ENCODE measurements at regions not wholly inside any gene's neighbourhood (a gene's known extent, or its start where the extent isn't known, plus 50 kb on each side); places are given as distances from the start of the nearest gene placed in this dataset.

DNA sequence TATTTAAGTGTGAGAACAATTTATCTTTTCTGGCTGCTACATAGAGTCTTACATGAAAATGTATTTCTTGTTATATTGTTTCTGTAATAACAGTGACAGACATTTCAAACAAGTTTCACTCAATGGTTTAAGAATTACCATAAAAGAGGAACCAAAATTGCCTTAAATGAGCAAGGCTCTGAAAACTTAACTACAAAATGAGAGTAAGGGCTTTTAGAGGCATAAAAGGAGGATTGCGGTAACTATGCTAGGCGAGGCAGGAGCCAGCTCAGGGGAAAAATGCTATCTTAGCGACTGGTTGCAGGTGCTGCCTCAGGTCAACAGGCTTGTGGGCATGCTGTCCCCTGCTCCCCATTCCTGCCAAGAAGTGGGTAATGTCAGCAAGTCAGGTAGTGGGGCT, 81.7 kb upstream of the MSI2 start:
- no peak for DNase-seq (ENCODE audit: low read depth)
- TF ChIP-seq, protein P1, sequence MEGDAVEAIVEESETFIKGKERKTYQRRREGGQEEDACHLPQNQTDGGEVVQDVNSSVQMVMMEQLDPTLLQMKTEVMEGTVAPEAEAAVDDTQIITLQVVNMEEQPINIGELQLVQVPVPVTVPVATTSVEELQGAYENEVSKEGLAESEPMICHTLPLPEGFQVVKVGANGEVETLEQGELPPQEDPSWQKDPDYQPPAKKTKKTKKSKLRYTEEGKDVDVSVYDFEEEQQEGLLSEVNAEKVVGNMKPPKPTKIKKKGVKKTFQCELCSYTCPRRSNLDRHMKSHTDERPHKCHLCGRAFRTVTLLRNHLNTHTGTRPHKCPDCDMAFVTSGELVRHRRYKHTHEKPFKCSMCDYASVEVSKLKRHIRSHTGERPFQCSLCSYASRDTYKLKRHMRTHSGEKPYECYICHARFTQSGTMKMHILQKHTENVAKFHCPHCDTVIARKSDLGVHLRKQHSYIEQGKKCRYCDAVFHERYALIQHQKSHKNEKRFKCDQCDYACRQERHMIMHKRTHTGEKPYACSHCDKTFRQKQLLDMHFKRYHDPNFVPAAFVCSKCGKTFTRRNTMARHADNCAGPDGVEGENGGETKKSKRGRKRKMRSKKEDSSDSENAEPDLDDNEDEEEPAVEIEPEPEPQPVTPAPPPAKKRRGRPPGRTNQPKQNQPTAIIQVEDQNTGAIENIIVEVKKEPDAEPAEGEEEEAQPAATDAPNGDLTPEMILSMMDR (IDR thresholded peaks at IDR 0.05; ENCODE audit: insufficient read depth, low read length, severe bottlenecking): no peak
- Histone ChIP-seq H3K4me3 (ENCODE audit: low read depth, low read length) (no peak overlapping the region), H3K36me3 (ENCODE audit: control insufficient read depth, insufficient read depth, low read length) (no peaks in the 10 kb centered on the region), H3K27me3 (ENCODE audit: control insufficient read depth, insufficient read depth, low read length) (peaks cover 3% of the 10 kb centered on the region)
- FAIRE-seq: no peak

- Histone ChIP-seq H3K27me3 (ENCODE audit: control insufficient read depth, insufficient read depth, low read length) (peaks cover 1% of the 10 kb centered on the region), H3K4me3 (ENCODE audit: low read depth, low read length) (no peak overlapping the region), H3K36me3 (ENCODE audit: control insufficient read depth, insufficient read depth, low read length) (no peaks in the 10 kb centered on the region)
- no peak for FAIRE-seq
- TF ChIP-seq, protein P1 (IDR thresholded peaks at IDR 0.05; ENCODE audit: insufficient read depth, low read length, severe bottlenecking): no peak
- DNase-seq (ENCODE audit: low read depth): no peak
Observed at GRCh38 chr17:57178839-57179238, 77.5 kb upstream of the MSI2 start.

GRCh38 chr17:57182621-57183020, 73.7 kb upstream of the MSI2 start:
- no peaks in the 10 kb centered on the region for H3K36me3 ChIP-seq (ENCODE audit: control insufficient read depth, insufficient read depth, low read length)
- no peak overlapping the region for H3K4me3 ChIP-seq (ENCODE audit: low read depth, low read length)
- FAIRE-seq: no peak
- peaks cover 2% of the 10 kb centered on the region for H3K27me3 ChIP-seq (ENCODE audit: control insufficient read depth, insufficient read depth, low read length)
- no peak for DNase-seq (ENCODE audit: low read depth)
- TF ChIP-seq, protein P1 (IDR thresholded peaks at IDR 0.05; ENCODE audit: insufficient read depth, low read length, severe bottlenecking): no peak

GRCh38 chr17:57186226-57187019, 69.9 kb upstream of the MSI2 start:
- FAIRE-seq: no peak
- TF ChIP-seq, protein P1 (IDR thresholded peaks at IDR 0.05; ENCODE audit: insufficient read depth, low read length, severe bottlenecking): no peak

GRCh38 chr17:57187391-57187790, 68.9 kb upstream of the MSI2 start:
- Histone ChIP-seq H3K36me3 (ENCODE audit: control insufficient read depth, insufficient read depth, low read length) (no peaks in the 10 kb centered on the region), H3K27me3 (ENCODE audit: control insufficient read depth, insufficient read depth, low read length) (peaks cover 2% of the 10 kb centered on the region), H3K4me3 (ENCODE audit: low read depth, low read length) (no peak overlapping the region)
- FAIRE-seq (no peak), DNase-seq (ENCODE audit: low read depth) (no peak)
- TF ChIP-seq, protein P1 (IDR thresholded peaks at IDR 0.05; ENCODE audit: insufficient read depth, low read length, severe bottlenecking): no peak

More at GRCh38 chr17:57186226-57187019, 69.9 kb upstream of the MSI2 start:
- Histone ChIP-seq H3K4me3 (ENCODE audit: low read depth, low read length) (no peak overlapping the region), H3K36me3 (ENCODE audit: control insufficient read depth, insufficient read depth, low read length) (no peaks in the 10 kb centered on the region), H3K27me3 (ENCODE audit: control insufficient read depth, insufficient read depth, low read length) (peaks cover 2% of the 10 kb centered on the region)
- no peak for DNase-seq (ENCODE audit: low read depth)

All from bronchial epithelial cell (primary cell).